ENCODE measurements at regions not wholly inside any gene's neighbourhood (a gene's known extent, or its start where the extent isn't known, plus 50 kb on each side); places are given as distances from the start of the nearest gene placed in this dataset.
A peak's percentile ranks its signal among the peaks of the same experiment; 100 is the strongest.

GRCh38 chr16:79714440-79714839 lies 113.9 kb upstream of the MAF start:
- intact Hi-C loops (cut with DNase I): no loop called here
- DNase-seq: no peak

DNA sequence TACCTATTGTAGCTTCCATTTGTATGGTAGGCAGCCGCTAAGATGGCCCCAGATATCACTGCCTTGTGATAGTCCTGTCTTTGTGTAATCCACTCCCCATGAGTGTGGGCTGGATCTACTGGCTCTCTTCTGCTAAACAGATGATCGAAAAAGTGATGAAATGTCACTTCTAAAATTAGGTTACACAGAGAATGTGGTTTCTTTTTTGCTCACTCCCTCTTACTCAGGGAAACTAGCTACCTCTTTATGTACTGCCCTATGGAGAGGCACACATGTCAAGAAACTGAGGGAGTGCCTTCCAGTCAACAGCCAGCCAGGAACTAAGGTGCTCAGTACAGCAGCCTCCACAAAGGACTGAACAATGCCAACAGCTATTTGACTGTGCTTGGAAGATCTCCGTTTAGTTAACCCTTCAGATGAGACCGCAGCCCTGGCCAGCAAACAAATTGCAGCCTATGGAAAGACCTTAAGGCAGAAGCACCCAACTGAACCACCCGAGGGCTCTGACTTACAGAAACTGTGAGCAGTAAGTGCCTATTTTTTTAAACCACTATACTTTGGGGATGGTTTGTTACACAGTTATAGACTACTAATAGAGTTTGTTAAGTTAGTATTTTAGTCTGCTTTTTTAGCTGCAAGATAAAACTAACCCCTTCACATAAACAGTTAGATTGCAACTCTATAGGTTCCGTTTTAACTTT lies 113.2 kb upstream of the MAF start:
- DNase-seq: no peak
- intact Hi-C loops (cut with DNase I): no loop called here

DNA sequence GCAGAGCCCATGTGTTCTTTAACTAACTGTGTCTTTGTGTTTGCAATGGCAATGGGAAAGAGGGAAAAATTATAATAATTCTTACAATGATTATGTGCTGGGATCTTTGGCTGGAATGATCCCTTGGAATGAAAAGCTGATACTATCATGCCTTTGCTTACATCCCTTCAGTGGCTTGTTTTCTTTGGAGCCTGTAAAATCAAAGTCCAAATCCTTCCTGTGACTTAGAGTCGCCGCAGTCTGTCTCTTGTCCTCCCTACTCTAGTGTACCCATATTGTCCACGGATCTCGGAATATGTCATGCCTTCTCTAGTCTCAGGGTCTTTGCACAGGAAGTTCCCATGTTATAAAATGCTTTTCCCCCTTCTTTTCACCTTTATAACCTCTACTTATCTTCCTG lies 111.7 kb upstream of the MAF start:
- no peak for DNase-seq
- intact Hi-C loops (cut with DNase I): no loop called here

DNA sequence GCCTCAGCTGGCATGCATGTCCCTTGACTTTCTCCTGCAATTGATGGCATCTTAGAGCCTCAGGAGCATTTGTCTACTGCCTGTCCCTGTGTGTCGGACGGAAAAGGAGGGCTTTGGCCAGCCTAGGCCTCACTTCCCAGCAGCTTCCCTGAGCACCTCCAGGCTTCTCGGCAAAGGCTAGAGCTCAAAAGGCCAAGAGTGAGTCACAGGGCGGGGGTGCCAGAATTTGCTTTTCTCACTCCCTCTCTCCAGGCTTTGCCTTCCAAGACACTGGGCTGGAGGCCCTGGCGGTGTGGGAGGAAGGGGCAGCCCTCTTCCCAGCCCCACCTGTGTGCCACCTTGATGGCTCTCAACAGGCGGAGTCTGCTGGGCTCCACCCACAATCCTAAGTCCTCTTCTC lies 107.3 kb upstream of the MAF start:
- DNase-seq: no peak
- intact Hi-C loops (cut with DNase I): no loop called here

- intact Hi-C loops (cut with DNase I): no loop called here
- no peak for DNase-seq
These were observed 102.5 kb upstream of the MAF start for GRCh38 chr16:79703066-79703465.

GRCh38 chr16:79698341-79698753 lies 97.8 kb upstream of the MAF start:
- intact Hi-C loops (cut with DNase I): no loop called here
- no peak for DNase-seq

- intact Hi-C loops (cut with DNase I): no loop called here
These were observed 97.1 kb upstream of the MAF start for GRCh38 chr16:79697562-79698112.

GRCh38 chr16:79691007-79691406 lies 90.5 kb upstream of the MAF start:
- intact Hi-C loops (cut with DNase I): no loop called here
- peak in 3 of 10 donors; percentile 7 to 78 (median 10) for DNase-seq

More at GRCh38 chr16:79697562-79698112, 97.1 kb upstream of the MAF start:
- DNase-seq: no peak

- intact Hi-C loops (cut with DNase I): no loop called here
- DNase-seq: no peak
These were observed 89.6 kb upstream of the MAF start for GRCh38 chr16:79690159-79690558.

GRCh38 chr16:79687249-79688130 lies 87.0 kb upstream of the MAF start:
- DNase-seq: no peak

GRCh38 chr16:79685871-79686270 lies 85.3 kb upstream of the MAF start:
- DNase-seq: no peak
- intact Hi-C loops (cut with DNase I): no loop called here

More at GRCh38 chr16:79687249-79688130, 87.0 kb upstream of the MAF start:
- intact Hi-C loops (cut with DNase I): no loop called here

- intact Hi-C loops (cut with DNase I): no loop called here
- no peak for DNase-seq
These were observed 78.8 kb upstream of the MAF start for GRCh38 chr16:79679334-79679733.

DNA sequence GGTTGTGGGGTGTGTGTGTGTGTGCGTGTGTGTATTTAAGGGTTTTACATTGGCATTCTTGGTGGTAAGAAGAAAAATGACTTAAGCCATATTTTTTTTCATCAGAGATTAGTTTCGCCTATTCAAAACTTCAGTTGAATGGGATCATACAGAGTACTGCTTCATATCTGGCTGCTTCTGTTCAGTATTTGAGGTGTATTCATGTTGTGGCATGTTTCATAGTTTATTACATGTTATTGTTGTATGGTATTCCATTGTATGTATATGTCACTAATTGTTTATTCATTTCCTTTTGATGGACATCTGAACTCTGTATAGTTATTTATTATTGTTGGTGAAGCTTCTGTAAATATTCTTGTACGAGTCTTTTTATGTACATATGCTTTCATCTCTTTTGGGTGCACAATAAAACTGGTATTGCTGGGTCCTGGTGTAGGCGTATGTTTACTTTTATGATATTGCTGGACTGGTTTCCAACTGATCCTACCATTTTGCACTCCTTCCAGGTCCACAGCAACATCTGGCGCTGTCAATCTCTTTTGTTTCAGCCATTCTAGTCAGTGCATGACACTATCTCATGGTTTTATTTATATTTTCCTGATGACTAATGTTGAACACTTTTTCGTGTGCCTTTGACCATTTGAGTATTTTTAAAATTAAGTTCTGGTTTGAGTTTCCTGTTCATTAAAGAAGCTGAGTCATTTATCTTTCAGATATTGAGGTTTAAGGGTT lies 77.4 kb upstream of the MAF start:
- intact Hi-C loops (cut with DNase I): no loop called here
- DNase-seq: no peak

GRCh38 chr16:79673635-79674034 lies 73.1 kb upstream of the MAF start:
- intact Hi-C loops (cut with DNase I): no loop called here
- DNase-seq: no peak

DNA sequence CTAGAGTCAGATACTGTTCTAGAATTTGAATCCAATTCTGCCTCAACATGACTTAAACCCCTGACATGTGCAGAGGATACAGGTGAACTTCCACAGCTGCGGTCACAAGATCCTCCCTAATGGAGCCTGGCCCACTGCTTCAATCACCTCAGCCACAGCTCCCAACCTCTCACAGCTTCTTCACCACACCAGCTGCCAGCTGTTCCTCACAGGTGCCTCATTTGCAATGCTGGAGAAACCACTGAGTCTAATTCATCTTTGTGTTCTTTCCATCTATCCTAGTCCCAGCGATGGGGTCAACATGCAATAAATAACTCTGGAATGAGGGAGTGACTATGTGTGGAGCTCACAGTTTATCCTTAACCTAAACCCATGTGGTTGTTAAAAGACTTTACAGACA lies 72.0 kb upstream of the MAF start:
- intact Hi-C loops (cut with DNase I): no loop called here
- no peak for DNase-seq

DNA sequence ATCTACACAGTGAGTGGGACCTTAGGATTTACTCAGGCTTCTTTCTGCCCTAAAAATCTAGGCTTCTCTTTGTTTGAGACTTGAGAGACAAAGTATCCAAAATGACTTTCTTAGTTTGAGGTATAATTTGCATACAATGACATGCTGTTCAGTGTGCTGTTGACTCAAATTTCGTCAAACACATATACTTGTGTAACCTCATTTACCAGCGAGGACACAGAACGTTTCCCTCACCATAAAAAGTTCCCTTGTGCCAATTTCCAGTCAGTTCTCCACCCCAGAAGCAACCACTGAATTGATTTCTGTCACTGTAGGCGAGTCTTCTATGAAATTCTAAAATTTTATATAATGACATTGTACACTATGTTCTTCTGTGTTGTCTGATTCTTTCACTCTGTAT lies 68.0 kb upstream of the MAF start:
- DNase-seq: no peak
- intact Hi-C loops (cut with DNase I): no loop called here

- intact Hi-C loops (cut with DNase I): no loop called here
- DNase-seq: no peak
These were observed 65.4 kb upstream of the MAF start for GRCh38 chr16:79665970-79666369.

GRCh38 chr16:79664407-79664806 lies 63.9 kb upstream of the MAF start:
- DNase-seq: no peak
- intact Hi-C loops (cut with DNase I): no loop called here

- DNase-seq: no peak
- intact Hi-C loops (cut with DNase I): no loop called here
These were observed 62.3 kb upstream of the MAF start for GRCh38 chr16:79662669-79663313.

- peak in 1 of 10 donors; percentile 39 for DNase-seq
- intact Hi-C loops (cut with DNase I): no loop called here
These were observed 61.6 kb upstream of the MAF start for GRCh38 chr16:79662122-79662521.

Measured in posterior cingulate gyrus (tissue), 11 donors.